Stimulated activated naive CD8-positive, alpha-beta T cell treated with anti-CD3 and anti-CD28 coated beads, Interleukin-15, Interleukin-2, amounts not matched to agents 100 ng/mL and 50 ng/mL, for 24 hours (primary cell): ENCODE measurements at regions not wholly inside any gene's neighbourhood (a gene's known extent, or its start where the extent isn't known, plus 50 kb on each side); places are given as distances from the start of the nearest gene placed in this dataset.

Experiments
- H3K27ac Mint-ChIP-seq: one replicate; pipeline ENCODE4 v1.8.0; 2021; ENCODE audit warnings: mild to moderate bottlenecking, mixed read lengths
- H3K27me3 Mint-ChIP-seq: one replicate; pipeline ENCODE4 v1.8.0; 2021; ENCODE audit warnings: mixed read lengths
- H3K36me3 Mint-ChIP-seq: one replicate; pipeline ENCODE4 v1.8.0; 2021; ENCODE audit warnings: low read depth, mixed read lengths
- H3K4me1 Mint-ChIP-seq: one replicate; pipeline ENCODE4 v1.8.0; 2021; ENCODE audit warnings: low read depth, mixed read lengths
- H3K4me3 Mint-ChIP-seq: one replicate; pipeline ENCODE4 v1.8.0; 2021; ENCODE audit warnings: mild to moderate bottlenecking, mixed read lengths
- H3K9me3 Mint-ChIP-seq: one replicate; pipeline ENCODE4 v1.8.0; 2021; ENCODE audit warnings: mixed read lengths

GRCh38 chr5:21654556-21654955, 1198.6 kb downstream of the CDH12 start:
- H3K27ac Mint-ChIP-seq, result no peak overlapping the region
- H3K4me1 Mint-ChIP-seq, result no peaks in the 10 kb centered on the region
- H3K27me3 Mint-ChIP-seq, result no peaks in the 10 kb centered on the region
- no peaks in the 10 kb centered on the region for H3K36me3 Mint-ChIP-seq
- no peak overlapping the region for H3K4me3 Mint-ChIP-seq
- peaks cover 4% of the 10 kb centered on the region for H3K9me3 Mint-ChIP-seq

DNA sequence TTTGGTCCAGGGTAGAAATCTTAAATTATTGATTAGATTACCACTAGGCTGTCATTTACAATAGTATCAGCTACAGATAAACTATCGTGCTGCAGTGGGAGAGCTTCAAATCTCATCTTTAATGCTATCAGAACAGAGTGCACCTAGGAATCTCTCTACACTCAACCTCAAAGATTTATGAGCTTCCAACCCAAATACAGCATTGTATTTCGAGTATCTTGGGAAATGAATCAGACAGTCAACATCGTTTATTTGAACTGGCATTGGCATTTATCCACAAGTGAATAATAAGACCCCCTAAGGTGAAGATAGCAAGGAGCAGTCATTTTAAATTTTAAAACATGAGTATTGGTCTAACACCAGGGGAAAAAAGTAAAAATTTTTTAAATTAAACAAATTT, 1203.2 kb downstream of the CDH12 start:
- Mint-ChIP-seq H3K9me3 (no peaks in the 10 kb centered on the region), H3K27ac (no peak overlapping the region), H3K4me3 (no peak overlapping the region), H3K4me1 (no peaks in the 10 kb centered on the region), H3K27me3 (no peaks in the 10 kb centered on the region), H3K36me3 (no peaks in the 10 kb centered on the region)

DNA sequence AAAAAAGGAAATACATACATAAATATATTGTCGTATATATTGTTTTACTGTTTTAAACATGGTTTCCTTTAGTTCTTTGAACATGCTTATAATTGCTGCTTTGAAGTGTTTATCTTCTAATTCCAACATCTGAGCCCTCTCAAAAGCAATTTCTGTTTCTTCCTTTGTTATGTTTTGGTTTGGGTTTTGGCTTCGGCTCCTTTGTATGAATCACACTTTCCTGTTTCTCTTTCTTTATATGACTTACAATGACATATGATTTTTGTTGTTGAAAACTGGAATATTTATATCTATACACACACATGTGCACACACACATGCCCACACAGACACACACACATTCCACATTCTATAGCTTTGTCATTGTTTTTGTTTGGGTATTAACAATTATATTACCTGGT, 1206.7 kb downstream of the CDH12 start:
- Mint-ChIP-seq H3K36me3 (no peaks in the 10 kb centered on the region), H3K9me3 (no peaks in the 10 kb centered on the region), H3K4me3 (no peak overlapping the region), H3K27me3 (no peaks in the 10 kb centered on the region), H3K4me1 (no peaks in the 10 kb centered on the region), H3K27ac (no peak overlapping the region)

DNA sequence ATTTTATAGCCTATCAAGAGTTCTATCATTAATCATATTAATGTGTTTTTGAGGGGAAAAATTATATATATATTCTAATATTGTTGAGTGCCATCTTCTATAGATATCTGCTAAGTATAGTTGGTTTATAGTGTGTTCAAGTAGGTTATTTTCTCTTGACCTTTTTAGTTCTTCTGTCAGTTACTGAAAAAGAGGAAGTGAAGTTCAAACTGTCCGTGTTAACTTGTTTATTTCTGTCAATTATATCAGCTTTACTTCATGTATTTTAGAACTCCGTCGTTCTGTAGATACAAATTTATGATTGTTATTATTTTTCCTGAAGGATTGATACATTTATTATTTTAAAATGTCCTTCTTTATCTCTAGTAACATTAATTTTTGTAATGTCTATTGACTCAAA, 1209.1 kb downstream of the CDH12 start:
- H3K27me3 Mint-ChIP-seq, result no peaks in the 10 kb centered on the region
- H3K9me3 Mint-ChIP-seq, result no peaks in the 10 kb centered on the region
- no peak overlapping the region for H3K27ac Mint-ChIP-seq
- H3K36me3 Mint-ChIP-seq, result no peaks in the 10 kb centered on the region
- no peak overlapping the region for H3K4me3 Mint-ChIP-seq
- no peaks in the 10 kb centered on the region for H3K4me1 Mint-ChIP-seq

- no peaks in the 10 kb centered on the region for H3K36me3 Mint-ChIP-seq
- peaks cover 4% of the 10 kb centered on the region for H3K9me3 Mint-ChIP-seq
- no peaks in the 10 kb centered on the region for H3K27me3 Mint-ChIP-seq
- no peak overlapping the region for H3K27ac Mint-ChIP-seq
- H3K4me1 Mint-ChIP-seq, result no peaks in the 10 kb centered on the region
- H3K4me3 Mint-ChIP-seq, result no peak overlapping the region
Observed at GRCh38 chr5:21642312-21642711, 1210.8 kb downstream of the CDH12 start.

DNA sequence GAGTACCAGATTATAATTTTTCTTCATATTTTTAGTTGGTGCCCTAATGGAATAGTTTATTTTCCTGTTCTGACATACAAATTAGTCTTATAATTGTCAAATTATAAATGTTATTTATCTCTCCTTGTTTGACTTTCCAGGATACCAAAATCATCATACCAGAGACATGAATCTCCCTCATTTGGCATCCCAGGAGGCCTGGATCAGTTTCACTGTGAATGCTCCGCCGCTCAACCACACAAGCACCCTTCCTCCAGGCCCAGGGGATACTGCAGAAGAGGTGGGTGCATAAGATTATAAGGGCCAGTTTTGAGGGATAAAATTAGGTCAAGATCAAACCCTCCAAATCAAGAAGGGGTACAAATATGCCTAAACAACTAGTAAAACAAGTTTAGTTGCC, 1229.3 kb downstream of the CDH12 start:
- Mint-ChIP-seq H3K36me3 (no peaks in the 10 kb centered on the region), H3K9me3 (no peaks in the 10 kb centered on the region), H3K27ac (no peak overlapping the region), H3K4me1 (no peaks in the 10 kb centered on the region), H3K4me3 (no peak overlapping the region), H3K27me3 (no peaks in the 10 kb centered on the region)

DNA sequence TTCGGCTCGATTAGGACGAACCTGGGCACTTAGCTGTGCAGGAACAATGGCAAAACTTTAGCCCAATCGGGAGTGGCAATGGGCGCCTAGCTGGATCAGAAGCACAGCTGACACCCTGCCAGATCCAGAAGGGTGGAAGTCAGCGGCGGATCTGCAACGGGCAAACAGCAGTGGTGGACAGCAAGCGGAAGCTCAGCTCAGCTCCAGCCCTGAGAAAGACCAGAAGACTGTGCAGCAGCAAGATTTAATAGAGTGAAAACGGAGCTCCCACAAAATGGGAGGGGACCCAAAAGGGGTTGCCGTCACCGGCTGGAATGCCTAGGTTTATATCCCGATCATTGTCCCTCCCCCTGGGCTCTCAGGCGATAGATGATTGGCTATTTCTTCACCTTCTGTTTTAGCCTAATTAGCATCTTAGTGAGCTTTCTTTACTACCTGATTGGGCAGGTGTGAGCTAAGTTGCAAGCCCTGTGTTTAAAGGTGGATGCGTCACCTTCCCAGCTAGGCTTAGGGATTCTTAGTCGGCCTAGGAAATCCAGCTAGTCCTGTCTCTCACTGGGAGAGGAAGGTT, 1237.9 kb downstream of the CDH12 start:
- H3K27me3 Mint-ChIP-seq, result no peaks in the 10 kb centered on the region

DNA sequence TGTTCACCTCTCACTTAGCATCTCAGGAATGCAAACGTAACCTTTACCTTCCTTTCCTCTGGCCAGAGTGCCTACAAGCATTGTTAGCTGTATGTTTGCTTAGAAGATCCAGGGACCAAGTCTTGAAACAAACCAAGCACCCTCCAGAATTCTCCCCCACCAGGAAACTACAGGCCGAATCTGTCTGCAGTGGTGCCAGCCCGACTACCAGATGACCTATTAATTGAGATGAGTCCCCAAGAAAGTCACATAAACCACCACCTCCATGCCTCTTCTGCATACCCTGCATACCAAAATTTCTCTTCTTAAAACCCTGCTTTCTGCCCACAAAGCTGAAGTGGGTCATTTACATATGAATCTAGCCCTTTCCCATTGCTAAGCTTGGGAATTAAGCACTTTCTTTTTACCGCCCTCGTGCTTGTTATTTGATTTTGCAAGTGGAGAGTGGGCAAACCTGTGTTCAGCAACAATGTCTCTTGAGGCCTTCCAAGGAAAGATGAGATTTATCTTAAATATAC, 1239.1 kb downstream of the CDH12 start:
- Mint-ChIP-seq H3K27ac (no peak overlapping the region), H3K4me3 (no peak overlapping the region), H3K9me3 (no peaks in the 10 kb centered on the region), H3K4me1 (no peaks in the 10 kb centered on the region), H3K27me3 (no peaks in the 10 kb centered on the region), H3K36me3 (no peaks in the 10 kb centered on the region)

More for the DNA sequence above, 1237.9 kb downstream of the CDH12 start:
- Mint-ChIP-seq H3K9me3 (no peaks in the 10 kb centered on the region), H3K27ac (no peak overlapping the region), H3K4me3 (no peak overlapping the region), H3K4me1 (no peaks in the 10 kb centered on the region), H3K36me3 (no peaks in the 10 kb centered on the region)

GRCh38 chr5:21603796-21604195, 1249.3 kb downstream of the CDH12 start:
- Mint-ChIP-seq H3K36me3 (no peaks in the 10 kb centered on the region), H3K27me3 (no peaks in the 10 kb centered on the region), H3K27ac (no peak overlapping the region), H3K4me1 (no peaks in the 10 kb centered on the region), H3K9me3 (no peaks in the 10 kb centered on the region), H3K4me3 (no peak overlapping the region)

DNA sequence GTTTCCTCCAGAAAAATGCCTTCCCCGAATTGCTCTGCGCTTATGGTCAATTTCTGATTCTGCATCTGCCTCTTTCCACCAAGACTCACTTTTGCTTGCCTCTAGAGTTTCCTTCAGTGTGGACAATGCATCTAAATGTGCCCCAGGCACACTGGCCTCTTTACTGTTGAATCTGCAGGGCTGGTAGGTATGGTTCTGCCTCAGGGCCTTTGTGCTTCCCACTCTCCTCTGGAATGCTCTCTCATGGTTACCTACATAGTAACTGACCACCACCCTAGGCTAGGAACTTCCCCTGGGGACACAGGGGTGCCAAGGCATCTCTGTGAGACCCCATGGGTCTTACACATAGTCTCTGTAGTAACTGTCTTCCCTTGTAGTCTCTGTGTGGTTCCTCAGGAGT, 1258.6 kb downstream of the CDH12 start:
- no peak overlapping the region for H3K27ac Mint-ChIP-seq
- H3K4me1 Mint-ChIP-seq, result no peaks in the 10 kb centered on the region
- H3K9me3 Mint-ChIP-seq, result peaks cover 14% of the 10 kb centered on the region
- no peaks in the 10 kb centered on the region for H3K27me3 Mint-ChIP-seq
- H3K36me3 Mint-ChIP-seq, result no peaks in the 10 kb centered on the region
- no peak overlapping the region for H3K4me3 Mint-ChIP-seq

GRCh38 chr5:21593261-21593660, 1259.9 kb downstream of the CDH12 start:
- H3K4me1 Mint-ChIP-seq, result no peaks in the 10 kb centered on the region
- H3K9me3 Mint-ChIP-seq, result peaks cover 14% of the 10 kb centered on the region
- no peaks in the 10 kb centered on the region for H3K27me3 Mint-ChIP-seq
- H3K4me3 Mint-ChIP-seq, result no peak overlapping the region
- H3K36me3 Mint-ChIP-seq, result no peaks in the 10 kb centered on the region
- H3K27ac Mint-ChIP-seq, result no peak overlapping the region

DNA sequence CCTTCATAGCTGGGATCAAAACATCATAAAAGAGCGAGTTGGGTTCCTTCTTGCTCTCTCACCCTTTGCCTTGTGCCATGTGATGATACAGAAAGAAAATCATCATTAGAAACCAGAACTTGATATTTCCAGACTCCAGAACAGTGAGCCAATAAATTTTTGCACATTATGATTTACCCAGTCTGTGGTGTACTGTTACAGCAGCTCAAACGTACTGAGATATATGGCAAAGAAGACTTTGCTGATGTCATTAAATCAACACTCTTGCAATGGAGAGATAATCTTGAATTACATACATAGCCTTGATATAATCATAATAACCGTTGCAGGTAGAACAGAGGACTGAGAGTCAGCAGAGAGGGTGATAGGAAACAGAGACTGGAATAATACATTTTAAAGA, 1271.6 kb downstream of the CDH12 start:
- H3K36me3 Mint-ChIP-seq, result peaks cover 21% of the 10 kb centered on the region
- H3K4me1 Mint-ChIP-seq, result no peaks in the 10 kb centered on the region
- H3K27me3 Mint-ChIP-seq, result no peaks in the 10 kb centered on the region
- no peak overlapping the region for H3K27ac Mint-ChIP-seq
- peaks cover 5% of the 10 kb centered on the region for H3K9me3 Mint-ChIP-seq
- H3K4me3 Mint-ChIP-seq, result no peak overlapping the region

GRCh38 chr5:21574961-21575360, 1278.2 kb downstream of the CDH12 start:
- Mint-ChIP-seq H3K36me3 (peaks cover 7% of the 10 kb centered on the region), H3K9me3 (no peaks in the 10 kb centered on the region), H3K4me3 (no peak overlapping the region), H3K27ac (no peak overlapping the region), H3K27me3 (no peaks in the 10 kb centered on the region), H3K4me1 (no peaks in the 10 kb centered on the region)

DNA sequence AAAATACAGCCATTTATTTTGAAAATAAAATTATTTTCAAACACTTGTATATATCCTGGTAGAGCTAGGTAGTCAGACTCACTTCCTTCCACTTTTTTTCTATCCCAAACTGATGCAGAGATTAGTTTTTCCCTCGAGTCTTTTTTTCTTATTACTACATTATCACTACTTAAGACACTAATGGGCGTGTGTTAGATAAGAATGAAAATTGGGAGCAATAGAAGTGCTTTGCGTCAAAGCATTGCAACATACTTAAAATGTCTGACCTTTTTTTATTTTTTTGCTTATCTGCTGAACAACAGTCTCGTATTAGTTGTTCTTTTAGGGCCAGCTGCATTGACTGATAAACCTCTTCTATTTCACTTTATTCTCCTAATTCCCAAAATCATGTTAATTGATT, 1278.7 kb downstream of the CDH12 start:
- no peak overlapping the region for H3K4me3 Mint-ChIP-seq
- no peaks in the 10 kb centered on the region for H3K9me3 Mint-ChIP-seq
- no peaks in the 10 kb centered on the region for H3K4me1 Mint-ChIP-seq
- no peak overlapping the region for H3K27ac Mint-ChIP-seq
- no peaks in the 10 kb centered on the region for H3K27me3 Mint-ChIP-seq
- H3K36me3 Mint-ChIP-seq, result peaks cover 5% of the 10 kb centered on the region

GRCh38 chr5:21573416-21574314, 1279.5 kb downstream of the CDH12 start:
- H3K36me3 Mint-ChIP-seq, result peaks cover 6% of the 10 kb centered on the region
- no peak overlapping the region for H3K27ac Mint-ChIP-seq
- H3K4me1 Mint-ChIP-seq, result no peaks in the 10 kb centered on the region
- H3K4me3 Mint-ChIP-seq, result no peak overlapping the region
- H3K27me3 Mint-ChIP-seq, result no peaks in the 10 kb centered on the region
- H3K9me3 Mint-ChIP-seq, result no peaks in the 10 kb centered on the region
